ENCODE measurements at regions not wholly inside any gene's neighbourhood (a gene's known extent, or its start where the extent isn't known, plus 50 kb on each side); places are given as distances from the start of the nearest gene placed in this dataset.

DNA sequence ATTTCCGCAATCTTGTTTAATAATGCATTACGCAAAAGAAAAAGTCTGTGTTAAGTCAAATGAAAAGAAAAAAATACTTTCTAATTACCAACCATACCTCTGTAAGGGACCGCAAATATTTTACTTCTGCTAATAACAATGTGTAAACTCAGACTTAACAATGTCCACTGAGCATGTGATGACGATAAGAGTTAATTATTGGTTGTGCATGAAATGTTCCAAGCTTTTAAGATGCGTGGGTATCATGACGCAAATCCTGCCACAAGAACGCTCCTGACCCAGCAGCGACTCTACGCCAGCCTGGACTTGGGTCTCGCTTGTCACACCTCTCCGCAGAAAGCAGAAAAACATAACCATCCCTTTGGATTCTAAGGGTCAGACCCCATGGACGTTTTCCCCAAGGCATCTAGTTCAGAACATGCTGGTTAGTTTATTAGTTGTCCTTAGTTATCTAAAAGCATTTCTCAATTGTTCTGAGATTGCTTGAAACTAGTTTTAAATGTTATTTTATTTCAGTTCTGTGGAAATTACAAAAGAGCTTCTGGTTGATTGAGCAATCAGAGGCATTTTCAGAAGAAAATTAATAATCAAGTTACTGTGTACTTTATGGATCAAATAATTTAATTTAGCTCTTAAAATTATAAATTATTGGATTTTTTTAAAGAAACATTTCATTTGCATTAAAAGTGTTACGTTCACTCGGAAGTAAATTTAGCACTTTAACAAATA is 779.9 kb upstream of the ARGLU1 start:
- ATAC-seq (no peak), DNase-seq (no peak)
- Histone ChIP-seq H3K27ac (no peak overlapping the region), H3K4me3 (no peak overlapping the region), H3K27me3 (no peaks in the 10 kb centered on the region), H3K4me1 (no peaks in the 10 kb centered on the region), H3K36me3 (no peaks in the 10 kb centered on the region), H3K9me3 (no peaks in the 10 kb centered on the region)
- TF ChIP-seq, protein P1, sequence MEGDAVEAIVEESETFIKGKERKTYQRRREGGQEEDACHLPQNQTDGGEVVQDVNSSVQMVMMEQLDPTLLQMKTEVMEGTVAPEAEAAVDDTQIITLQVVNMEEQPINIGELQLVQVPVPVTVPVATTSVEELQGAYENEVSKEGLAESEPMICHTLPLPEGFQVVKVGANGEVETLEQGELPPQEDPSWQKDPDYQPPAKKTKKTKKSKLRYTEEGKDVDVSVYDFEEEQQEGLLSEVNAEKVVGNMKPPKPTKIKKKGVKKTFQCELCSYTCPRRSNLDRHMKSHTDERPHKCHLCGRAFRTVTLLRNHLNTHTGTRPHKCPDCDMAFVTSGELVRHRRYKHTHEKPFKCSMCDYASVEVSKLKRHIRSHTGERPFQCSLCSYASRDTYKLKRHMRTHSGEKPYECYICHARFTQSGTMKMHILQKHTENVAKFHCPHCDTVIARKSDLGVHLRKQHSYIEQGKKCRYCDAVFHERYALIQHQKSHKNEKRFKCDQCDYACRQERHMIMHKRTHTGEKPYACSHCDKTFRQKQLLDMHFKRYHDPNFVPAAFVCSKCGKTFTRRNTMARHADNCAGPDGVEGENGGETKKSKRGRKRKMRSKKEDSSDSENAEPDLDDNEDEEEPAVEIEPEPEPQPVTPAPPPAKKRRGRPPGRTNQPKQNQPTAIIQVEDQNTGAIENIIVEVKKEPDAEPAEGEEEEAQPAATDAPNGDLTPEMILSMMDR (IDR thresholded peaks at IDR 0.05) = no peak
- intact Hi-C loops (cut with DNase I) = no loop called here

DNA sequence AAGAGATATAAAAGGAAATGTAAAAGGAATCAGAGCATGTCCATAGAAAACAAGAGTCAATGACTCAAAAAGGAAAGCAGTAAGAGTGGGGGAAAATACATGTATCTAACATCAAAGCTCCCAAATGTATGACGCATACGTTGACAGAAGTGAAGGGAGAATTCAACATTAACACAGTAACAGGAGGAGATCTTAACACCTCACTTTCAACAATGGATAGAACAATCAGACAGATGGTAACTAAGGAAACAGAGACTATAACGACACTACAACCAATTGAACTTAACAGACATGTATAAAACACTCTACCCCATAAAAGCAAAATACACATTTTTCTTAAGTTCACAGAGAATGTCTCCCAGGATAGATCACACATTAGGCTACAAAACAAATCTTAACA is 774.8 kb upstream of the ARGLU1 start:
- TF ChIP-seq, protein P1 (IDR thresholded peaks at IDR 0.05) = no peak
- intact Hi-C loops (cut with DNase I) = no loop called here
- H3K4me3 ChIP-seq = no peak overlapping the region
- no peak for ATAC-seq
- no peaks in the 10 kb centered on the region for H3K36me3 ChIP-seq
- no peak overlapping the region for H3K27ac ChIP-seq
- H3K9me3 ChIP-seq = no peaks in the 10 kb centered on the region
- H3K27me3 ChIP-seq = no peaks in the 10 kb centered on the region
- no peaks in the 10 kb centered on the region for H3K4me1 ChIP-seq
- no peak for DNase-seq

DNA sequence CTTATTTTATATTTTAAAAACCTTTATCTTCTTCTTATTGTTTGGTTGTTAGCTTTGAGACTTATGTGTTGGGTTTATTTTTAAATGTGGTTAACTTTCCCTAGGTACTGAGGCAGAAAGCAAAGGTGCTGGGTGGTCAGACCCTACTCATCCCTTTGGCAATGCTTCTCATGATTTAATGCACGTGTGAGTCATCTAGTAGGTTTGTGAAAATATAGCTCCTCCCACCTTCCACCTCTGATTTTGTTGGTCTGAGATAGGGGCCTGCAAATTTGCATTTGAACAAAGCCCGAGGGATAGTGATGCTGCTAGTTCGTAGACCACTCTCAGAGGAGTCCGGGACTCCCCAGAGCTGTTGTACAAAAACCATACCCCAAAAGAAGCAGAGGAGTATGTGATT is 771.3 kb upstream of the ARGLU1 start:
- TF ChIP-seq, protein P1 (IDR thresholded peaks at IDR 0.05) = no peak
- no peaks in the 10 kb centered on the region for H3K9me3 ChIP-seq
- H3K4me3 ChIP-seq = no peak overlapping the region
- ATAC-seq = no peak
- no peak for DNase-seq
- no peak overlapping the region for H3K27ac ChIP-seq
- no peaks in the 10 kb centered on the region for H3K36me3 ChIP-seq
- H3K4me1 ChIP-seq = no peaks in the 10 kb centered on the region
- intact Hi-C loops (cut with DNase I) = no loop called here
- H3K27me3 ChIP-seq = no peaks in the 10 kb centered on the region

DNA sequence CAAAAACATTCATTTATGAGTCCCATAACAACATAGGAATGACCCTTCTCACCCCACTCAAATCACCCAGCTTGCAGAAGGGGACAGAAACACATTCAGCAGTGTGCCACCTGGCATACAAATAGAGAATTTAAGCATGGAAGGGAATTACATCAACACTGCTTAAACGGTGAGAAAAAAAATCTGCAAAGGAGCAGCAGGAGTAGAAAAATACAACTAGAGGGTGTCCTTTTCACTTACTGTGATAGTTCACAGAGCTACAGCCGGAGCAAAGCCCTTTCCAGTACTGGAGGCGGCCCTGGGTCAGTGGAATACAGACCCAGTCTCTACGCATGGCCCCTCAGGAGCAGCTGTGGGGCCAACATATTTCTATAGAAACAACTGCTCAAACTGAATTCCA is 764.3 kb upstream of the ARGLU1 start:
- TF ChIP-seq, protein P1 (IDR thresholded peaks at IDR 0.05) = no peak
- H3K4me3 ChIP-seq = no peak overlapping the region
- H3K36me3 ChIP-seq = no peaks in the 10 kb centered on the region
- intact Hi-C loops (cut with DNase I) = no loop called here
- no peaks in the 10 kb centered on the region for H3K9me3 ChIP-seq
- no peaks in the 10 kb centered on the region for H3K27me3 ChIP-seq
- ATAC-seq (no peak), DNase-seq (no peak)
- H3K27ac ChIP-seq = no peak overlapping the region
- H3K4me1 ChIP-seq = no peaks in the 10 kb centered on the region

DNA sequence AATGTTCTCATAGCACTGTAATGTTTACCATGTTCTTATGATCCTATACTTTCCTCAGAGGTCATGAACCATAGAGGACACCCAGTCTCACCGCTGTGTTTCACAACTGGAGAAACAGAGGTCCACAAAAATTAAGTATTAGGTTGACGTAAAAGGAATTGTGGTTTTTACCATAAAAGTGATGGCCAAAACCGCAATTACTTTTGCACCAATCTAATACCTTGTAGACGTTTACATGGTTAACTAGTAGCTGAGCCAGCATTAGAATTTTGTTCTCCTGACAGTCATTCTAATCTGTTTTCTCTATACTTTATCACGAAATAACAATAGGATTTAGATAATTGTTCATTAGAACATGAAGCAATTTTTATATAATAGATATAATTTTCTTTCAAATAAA is 763.4 kb upstream of the ARGLU1 start:
- no peaks in the 10 kb centered on the region for H3K9me3 ChIP-seq
- TF ChIP-seq, protein P1 (IDR thresholded peaks at IDR 0.05) = no peak
- H3K4me3 ChIP-seq = no peak overlapping the region
- no peaks in the 10 kb centered on the region for H3K27me3 ChIP-seq
- DNase-seq (no peak), ATAC-seq (no peak)
- H3K4me1 ChIP-seq = no peaks in the 10 kb centered on the region
- no peak overlapping the region for H3K27ac ChIP-seq
- intact Hi-C loops (cut with DNase I) = no loop called here
- no peaks in the 10 kb centered on the region for H3K36me3 ChIP-seq

All from left lung (tissue), 4 donors.